ENCODE measurements at regions not wholly inside any gene's neighbourhood (a gene's known extent, or its start where the extent isn't known, plus 50 kb on each side); places are given as distances from the start of the nearest gene placed in this dataset.

- no peak for TF ChIP-seq EZH2 (IDR thresholded peaks at IDR 0.05; ENCODE audit: borderline replicate concordance)
- TF ChIP-seq, protein P1, sequence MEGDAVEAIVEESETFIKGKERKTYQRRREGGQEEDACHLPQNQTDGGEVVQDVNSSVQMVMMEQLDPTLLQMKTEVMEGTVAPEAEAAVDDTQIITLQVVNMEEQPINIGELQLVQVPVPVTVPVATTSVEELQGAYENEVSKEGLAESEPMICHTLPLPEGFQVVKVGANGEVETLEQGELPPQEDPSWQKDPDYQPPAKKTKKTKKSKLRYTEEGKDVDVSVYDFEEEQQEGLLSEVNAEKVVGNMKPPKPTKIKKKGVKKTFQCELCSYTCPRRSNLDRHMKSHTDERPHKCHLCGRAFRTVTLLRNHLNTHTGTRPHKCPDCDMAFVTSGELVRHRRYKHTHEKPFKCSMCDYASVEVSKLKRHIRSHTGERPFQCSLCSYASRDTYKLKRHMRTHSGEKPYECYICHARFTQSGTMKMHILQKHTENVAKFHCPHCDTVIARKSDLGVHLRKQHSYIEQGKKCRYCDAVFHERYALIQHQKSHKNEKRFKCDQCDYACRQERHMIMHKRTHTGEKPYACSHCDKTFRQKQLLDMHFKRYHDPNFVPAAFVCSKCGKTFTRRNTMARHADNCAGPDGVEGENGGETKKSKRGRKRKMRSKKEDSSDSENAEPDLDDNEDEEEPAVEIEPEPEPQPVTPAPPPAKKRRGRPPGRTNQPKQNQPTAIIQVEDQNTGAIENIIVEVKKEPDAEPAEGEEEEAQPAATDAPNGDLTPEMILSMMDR (IDR thresholded peaks at IDR 0.05; ENCODE audit: poor library complexity) = no peak
- no peak for TF ChIP-seq EZH2phosphoT487 (IDR thresholded peaks at IDR 0.05; ENCODE audit: low read depth, severe bottlenecking, unreplicated experiment)
These were observed 271.6 kb downstream of the GFRA1 start for GRCh38 chr10:116001262-116001857.
